HG03103 (cell line): ENCODE measurements at regions not wholly inside any gene's neighbourhood (a gene's known extent, or its start where the extent isn't known, plus 50 kb on each side); places are given as distances from the start of the nearest gene placed in this dataset.
"Not testable (repeated sequence)": the region's sequence is repeated elsewhere in the genome, so short reads cannot be mapped to it uniquely, and the experiment has no call there.

Experiments used
- ATAC-seq: cut with Tn5 transposase; IDR thresholded peaks from one replicate; pipeline ENCODE4 v1.9.1; 2021; ENCODE audit warnings: low read depth; ENCODE audit not compliant: unreplicated experiment

DNA sequence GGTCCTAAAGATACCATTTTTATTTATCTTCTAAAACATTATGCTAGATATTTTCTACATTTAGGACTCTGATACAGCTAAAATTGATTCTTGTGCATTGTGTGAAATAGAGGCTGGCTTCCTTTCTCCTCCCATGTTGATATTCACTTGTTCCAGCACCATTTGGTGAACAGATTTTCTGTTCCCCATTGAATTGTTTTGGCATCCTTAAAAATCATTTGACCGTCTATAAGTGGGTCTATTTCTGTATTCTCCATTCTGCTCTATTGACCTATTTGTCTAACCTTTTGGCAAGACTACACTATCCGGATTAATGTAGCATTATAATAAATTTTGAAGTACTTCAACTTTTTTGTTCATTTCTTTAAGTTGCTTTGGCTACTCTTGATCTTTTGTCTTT, 2689.2 kb downstream of the PCDH9 start:
- no peak for ATAC-seq

GRCh38 chr13:64540468-64540867, 2689.7 kb downstream of the PCDH9 start:
- ATAC-seq: no peak

GRCh38 chr13:64538711-64539110, 2691.4 kb downstream of the PCDH9 start:
- no peak for ATAC-seq

GRCh38 chr13:64534302-64534701, 2695.8 kb downstream of the PCDH9 start:
- ATAC-seq: no peak

DNA sequence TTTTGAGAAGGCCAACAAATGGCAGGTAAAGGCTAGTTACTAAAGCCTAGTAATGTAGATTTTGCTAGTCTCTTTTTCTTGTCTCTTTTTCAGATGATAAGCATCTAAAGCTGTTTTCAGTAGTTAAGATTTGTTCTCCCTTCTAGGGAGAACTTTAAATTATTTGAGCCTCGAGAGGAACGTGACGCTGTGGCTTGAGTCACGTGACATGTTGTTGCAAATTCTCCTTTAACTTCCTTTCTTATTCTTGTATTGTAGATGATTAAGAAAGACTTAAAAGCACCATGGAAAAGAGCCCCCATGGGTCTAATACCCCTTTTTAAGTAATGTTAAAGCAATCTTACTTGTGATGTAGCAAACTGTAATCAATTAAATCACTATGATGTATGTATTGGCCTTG, 2698.7 kb downstream of the PCDH9 start:
- no peak for ATAC-seq

DNA sequence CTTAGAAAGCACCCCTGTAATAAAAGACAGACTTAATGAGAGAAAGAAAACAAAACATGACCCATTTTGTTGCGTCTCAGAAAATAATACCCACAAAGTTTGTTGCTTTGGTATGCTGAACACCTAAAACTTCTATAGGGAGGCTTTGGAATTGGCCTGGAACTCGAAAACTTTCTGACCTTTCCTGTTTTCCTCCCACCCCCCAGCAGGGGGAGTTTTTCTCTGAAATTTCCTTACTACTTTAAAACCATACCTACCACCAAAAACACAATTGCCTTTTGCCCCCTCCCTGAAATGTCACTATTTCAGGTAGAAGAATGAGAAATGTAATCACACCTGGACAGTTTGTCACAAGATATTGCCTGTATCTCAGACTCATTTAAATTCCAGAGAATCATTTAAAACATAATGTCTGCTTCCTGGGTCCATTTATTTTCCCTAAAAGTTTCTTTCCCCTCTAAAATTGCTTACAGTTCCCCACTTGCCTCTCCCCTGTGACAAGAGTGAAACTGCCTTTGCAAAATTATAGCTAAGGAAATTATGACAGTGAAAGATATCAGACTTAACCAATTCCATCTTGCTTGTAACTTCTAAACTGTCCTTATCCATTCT, 2700.2 kb downstream of the PCDH9 start:
- no peak for ATAC-seq

GRCh38 chr13:64528838-64529237, 2701.3 kb downstream of the PCDH9 start:
- no peak for ATAC-seq

- ATAC-seq: no peak
These were observed 2702.6 kb downstream of the PCDH9 start for GRCh38 chr13:64527561-64527960.

DNA sequence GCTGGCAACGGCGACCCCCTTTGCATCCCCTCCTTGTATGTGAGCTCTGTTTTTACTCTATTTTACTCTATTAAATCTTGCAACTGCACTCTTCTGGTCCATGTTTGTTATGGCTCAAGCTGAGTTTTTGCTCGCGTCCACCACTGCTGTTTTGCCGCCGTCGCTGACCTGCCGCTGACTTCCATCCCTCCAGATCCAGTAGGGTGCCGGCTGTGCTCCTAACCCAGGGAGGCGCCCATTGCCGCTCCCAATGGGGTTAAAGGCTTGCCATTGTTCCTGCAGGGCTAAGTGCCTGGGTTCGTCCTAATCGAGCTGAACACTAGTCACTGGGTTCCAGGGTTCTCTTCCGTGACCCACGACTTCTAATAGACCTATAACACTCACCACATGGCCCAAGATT, 2704.4 kb downstream of the PCDH9 start:
- ATAC-seq: no peak

DNA sequence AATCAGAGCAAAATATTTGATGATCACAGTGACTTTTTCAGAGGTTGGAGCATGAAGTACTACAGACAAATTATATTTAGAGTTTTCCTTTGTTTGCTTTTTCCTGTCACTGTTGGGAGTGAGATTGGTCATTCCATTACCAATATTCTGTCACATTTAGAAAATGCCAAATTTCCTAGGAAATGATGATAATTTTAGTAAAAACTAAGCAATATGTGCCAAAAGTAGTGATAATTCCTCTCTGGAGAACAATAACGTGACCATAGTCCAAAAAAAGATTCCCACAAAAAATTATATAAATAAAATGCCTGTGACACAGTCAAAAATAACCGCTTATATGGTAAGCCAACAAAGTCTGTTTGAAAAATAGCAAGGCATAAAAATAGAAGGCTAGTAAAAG, 2719.4 kb downstream of the PCDH9 start:
- no peak for ATAC-seq

DNA sequence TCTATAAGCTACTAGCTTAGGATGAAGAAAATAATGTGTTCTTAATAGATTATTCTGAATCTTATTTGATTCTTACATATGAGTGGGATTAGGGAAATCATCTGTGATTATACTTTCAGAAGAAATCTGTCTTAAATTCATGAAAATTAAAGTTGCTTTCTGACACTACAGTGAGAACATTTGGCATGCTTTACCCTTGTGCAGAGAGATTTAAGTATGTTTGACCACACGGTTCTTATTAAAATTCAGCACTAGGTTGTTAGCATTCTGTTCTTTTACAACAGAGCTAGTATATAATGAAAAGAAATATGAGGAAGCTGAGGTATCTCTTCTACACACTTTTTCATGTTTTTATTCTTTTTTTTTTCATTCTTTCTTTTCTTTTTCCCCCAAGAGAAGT, 2723.9 kb downstream of the PCDH9 start:
- ATAC-seq: no peak

DNA sequence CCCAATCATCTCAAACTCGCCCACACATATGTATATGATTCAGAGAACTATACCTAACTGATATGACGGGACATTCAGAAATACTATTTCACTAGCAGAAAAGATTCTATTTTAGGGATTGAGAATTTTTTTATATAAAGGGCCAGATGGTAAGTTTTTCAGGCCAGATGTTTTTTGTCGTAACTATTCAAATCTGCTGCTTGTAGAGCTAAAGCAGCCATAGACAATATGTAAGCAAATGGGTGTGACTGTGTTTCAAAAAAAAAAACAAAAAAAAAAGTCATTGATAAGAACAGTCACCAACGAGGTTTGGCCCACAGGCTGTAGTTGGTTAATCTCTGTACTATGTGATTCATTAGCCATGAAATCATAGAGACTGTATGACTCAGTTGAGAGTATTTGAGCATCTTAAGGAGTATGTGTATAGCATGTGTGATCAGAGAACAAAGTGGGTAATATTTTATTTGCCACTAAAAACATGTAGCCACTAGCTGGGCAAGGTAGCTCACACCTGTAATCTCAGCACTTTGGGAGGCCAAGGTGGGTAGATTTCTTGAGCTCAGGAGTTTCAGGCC, 2724.7 kb downstream of the PCDH9 start:
- ATAC-seq: no peak

GRCh38 chr13:64488731-64489130, 2741.4 kb downstream of the PCDH9 start:
- ATAC-seq: no peak

- no peak for ATAC-seq
These were observed 2747.8 kb downstream of the PCDH9 start for GRCh38 chr13:64482373-64482772.

DNA sequence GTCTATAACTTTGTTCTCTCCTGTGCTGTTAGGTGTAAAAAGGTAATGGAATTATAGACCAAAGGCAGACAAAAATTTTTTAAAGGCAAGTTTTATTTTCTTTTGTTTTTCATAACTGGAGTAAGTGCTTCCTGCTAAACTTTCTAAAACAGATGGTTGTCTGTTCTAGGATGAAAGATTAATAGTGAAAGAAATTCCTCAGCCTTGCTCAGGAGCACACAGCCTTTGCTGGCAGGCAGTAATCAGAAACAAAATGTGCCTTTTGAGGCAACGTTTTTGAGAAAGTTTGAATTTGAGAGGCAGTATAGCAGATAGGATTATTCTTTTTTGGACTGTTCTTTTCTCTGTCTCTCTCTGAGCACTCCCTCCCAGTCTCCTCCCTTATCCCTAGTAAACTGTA, 2749.5 kb downstream of the PCDH9 start:
- no peak for ATAC-seq

- ATAC-seq: no peak
These were observed 2749.9 kb downstream of the PCDH9 start for GRCh38 chr13:64480211-64480610.

DNA sequence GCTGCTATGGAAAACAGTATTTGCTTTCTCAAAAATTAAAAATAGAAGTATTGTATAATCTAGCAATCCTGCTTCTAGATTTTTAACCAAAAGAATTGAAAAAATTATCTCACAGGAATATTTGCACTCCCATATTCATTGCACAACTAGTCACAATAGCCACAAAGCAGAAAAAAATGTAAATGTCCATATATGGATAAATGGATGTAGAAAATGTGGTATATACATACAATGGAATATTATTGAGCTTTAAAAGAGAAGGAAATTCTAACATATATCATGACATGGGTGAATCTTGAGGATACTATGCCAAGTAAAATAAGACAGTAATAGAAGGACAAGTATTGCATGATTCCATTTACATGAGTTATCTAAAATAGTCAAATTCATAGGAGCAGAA, 2753.0 kb downstream of the PCDH9 start:
- no peak for ATAC-seq

GRCh38 chr13:64476041-64476568, 2754.0 kb downstream of the PCDH9 start:
- not testable (repeated sequence) for ATAC-seq

DNA sequence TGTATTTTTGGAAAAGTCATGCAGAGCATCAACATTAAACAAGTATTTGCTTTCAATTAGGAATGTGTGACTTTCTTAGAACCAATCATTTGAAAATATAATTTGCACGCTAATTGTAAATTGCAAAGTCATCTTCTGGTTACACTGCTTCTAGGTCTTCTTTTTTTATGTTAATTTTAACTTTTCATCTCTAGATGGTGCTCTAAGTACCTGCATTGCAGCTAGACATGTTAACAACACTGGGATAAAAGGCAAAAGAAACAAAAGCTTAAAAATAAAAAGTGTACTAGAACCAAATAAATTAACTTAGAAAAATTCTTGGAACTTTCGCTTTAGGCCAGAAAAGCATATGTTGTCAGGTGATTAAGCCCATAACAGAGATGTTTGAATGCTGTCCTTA, 2758.2 kb downstream of the PCDH9 start:
- no peak for ATAC-seq

DNA sequence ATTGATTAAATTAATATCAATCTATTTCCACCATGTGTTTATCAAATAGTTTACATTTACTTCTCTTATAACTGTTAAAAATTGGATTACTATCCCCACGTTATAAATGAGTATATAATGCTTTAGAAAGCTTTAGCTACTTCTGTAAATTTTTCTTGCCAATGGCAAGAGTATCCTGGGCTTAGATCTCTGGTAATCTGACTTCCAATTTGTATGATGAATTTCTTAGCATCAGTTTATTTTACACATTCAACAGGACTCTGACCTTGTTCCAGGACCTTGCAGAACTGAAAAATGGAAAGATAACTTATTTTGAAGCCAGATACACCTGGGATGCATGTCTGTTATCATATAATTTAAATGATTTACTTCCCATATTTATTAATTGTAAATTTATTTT, 2759.4 kb downstream of the PCDH9 start:
- no peak for ATAC-seq

DNA sequence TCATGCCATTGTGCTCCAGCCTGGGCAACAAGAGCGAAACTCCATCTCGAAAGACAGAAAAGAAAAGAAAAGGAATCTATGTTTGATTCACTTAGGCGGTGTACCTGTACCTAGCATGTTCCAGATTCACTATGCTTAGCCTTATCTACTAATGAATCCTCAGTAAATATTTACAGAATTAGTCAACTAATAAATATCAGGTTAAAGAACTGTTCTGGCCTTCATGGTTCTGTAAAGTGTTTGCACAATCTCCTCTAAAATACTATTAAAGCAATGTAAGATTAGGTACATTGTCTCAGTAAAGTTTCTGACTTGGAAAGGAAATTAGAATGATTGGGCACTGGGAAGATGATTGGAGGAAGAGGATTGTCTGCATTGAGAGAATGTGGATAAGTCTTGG, 2770.4 kb downstream of the PCDH9 start:
- ATAC-seq: no peak

DNA sequence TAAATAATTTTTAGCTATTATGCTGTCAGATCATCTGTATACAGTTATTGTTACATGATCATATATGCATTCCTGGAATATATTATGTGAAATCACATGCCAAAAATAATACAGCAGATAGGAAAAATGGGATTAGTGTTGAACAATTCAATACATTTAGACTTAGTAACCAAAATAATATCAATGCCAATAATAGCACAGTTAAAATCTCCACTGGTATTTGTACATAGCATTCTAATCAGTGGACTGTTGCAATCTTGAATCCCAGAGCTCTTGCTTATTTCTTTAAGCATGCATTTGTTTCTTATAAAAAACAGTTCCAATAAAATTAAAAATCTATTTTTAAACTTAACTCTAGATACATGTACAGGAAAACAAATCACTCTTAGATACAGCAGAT, 2772.2 kb downstream of the PCDH9 start:
- ATAC-seq: no peak

- no peak for ATAC-seq
These were observed 2775.0 kb downstream of the PCDH9 start for GRCh38 chr13:64455124-64455523.
